ENCODE measurements at regions not wholly inside any gene's neighbourhood (a gene's known extent, or its start where the extent isn't known, plus 50 kb on each side); places are given as distances from the start of the nearest gene placed in this dataset.

GRCh38 chr2:146004462-146004861 is 1484.5 kb upstream of the ZEB2 start:
- intact Hi-C loops (cut with DNase I) = no loop called here
- Histone ChIP-seq H3K9me3 (no peaks in the 10 kb centered on the region), H3K27ac (no peak overlapping the region), H3K36me3 (no peaks in the 10 kb centered on the region), H3K4me3 (replicated peaks in 1 of 3) (no peak overlapping the region), H3K4me1 (no peaks in the 10 kb centered on the region), H3K27me3 (no peaks in the 10 kb centered on the region)
- DNase-seq = no peak
- TF ChIP-seq CTCF (IDR thresholded peaks at IDR 0.05) (no peak), POLR2A (IDR thresholded peaks at IDR 0.05) (no peak)

- WGBS, 2 donors = 89 to 90% methylated on average over 4 of the region's 4 CpGs
- H3K27me3 ChIP-seq = no peaks in the 10 kb centered on the region
- H3K9me3 ChIP-seq = no peaks in the 10 kb centered on the region
- intact Hi-C loops (cut with DNase I) = no loop called here
- H3K27ac ChIP-seq = no peak overlapping the region
- no peaks in the 10 kb centered on the region for H3K36me3 ChIP-seq
- DNase-seq = no peak
- no peak overlapping the region for H3K4me3 ChIP-seq (replicated peaks in 1 of 3)
- H3K4me1 ChIP-seq = no peaks in the 10 kb centered on the region
- TF ChIP-seq CTCF (IDR thresholded peaks at IDR 0.05) (no peak), POLR2A (IDR thresholded peaks at IDR 0.05) (no peak)
These were observed 1483.4 kb upstream of the ZEB2 start for GRCh38 chr2:146003337-146003736.

GRCh38 chr2:145994910-145995309 is 1475.0 kb upstream of the ZEB2 start:
- intact Hi-C loops (cut with DNase I) = no loop called here
- Histone ChIP-seq H3K27me3 (no peaks in the 10 kb centered on the region), H3K4me3 (replicated peaks in 1 of 3) (no peak overlapping the region), H3K36me3 (no peaks in the 10 kb centered on the region), H3K4me1 (no peaks in the 10 kb centered on the region), H3K9me3 (no peaks in the 10 kb centered on the region), H3K27ac (no peak overlapping the region)
- TF ChIP-seq POLR2A (IDR thresholded peaks at IDR 0.05) (no peak), CTCF (IDR thresholded peaks at IDR 0.05) (no peak)
- DNase-seq = no peak

- H3K9me3 ChIP-seq = no peaks in the 10 kb centered on the region
- WGBS, 2 donors = 96 to 97% methylated on average over 3 of the region's 3 CpGs
- H3K4me3 ChIP-seq (replicated peaks in 1 of 3) = no peak overlapping the region
- intact Hi-C loops (cut with DNase I) = no loop called here
- H3K4me1 ChIP-seq = no peaks in the 10 kb centered on the region
- H3K27me3 ChIP-seq = no peaks in the 10 kb centered on the region
- DNase-seq = no peak
- no peak for TF ChIP-seq POLR2A (IDR thresholded peaks at IDR 0.05)
- no peak for TF ChIP-seq CTCF (IDR thresholded peaks at IDR 0.05)
- H3K36me3 ChIP-seq = no peaks in the 10 kb centered on the region
- no peak overlapping the region for H3K27ac ChIP-seq
These were observed 1472.7 kb upstream of the ZEB2 start for GRCh38 chr2:145992572-145992971.

- intact Hi-C loops (cut with DNase I) = no loop called here
- no peaks in the 10 kb centered on the region for H3K27me3 ChIP-seq
- no peaks in the 10 kb centered on the region for H3K4me1 ChIP-seq
- H3K9me3 ChIP-seq = no peaks in the 10 kb centered on the region
- no peak overlapping the region for H3K4me3 ChIP-seq (replicated peaks in 1 of 3)
- WGBS, 2 donors = 85 to 97% methylated on average over 2 of the region's 2 CpGs
- TF ChIP-seq CTCF (IDR thresholded peaks at IDR 0.05) (no peak), POLR2A (IDR thresholded peaks at IDR 0.05) (no peak)
- DNase-seq = no peak
- no peak overlapping the region for H3K27ac ChIP-seq
- no peaks in the 10 kb centered on the region for H3K36me3 ChIP-seq
These were observed 1467.9 kb upstream of the ZEB2 start for GRCh38 chr2:145987793-145988192.
